HCT116 (cell line): ENCODE measurements at regions not wholly inside any gene's neighbourhood (a gene's known extent, or its start where the extent isn't known, plus 50 kb on each side); places are given as distances from the start of the nearest gene placed in this dataset.

Experiments
- ATAC-seq: fragments of 200-7000 bp; cut with Tn5 transposase; 2 replicates; pipeline ENCODE4 v1.9.1; 2020; ENCODE audit warnings: mild to moderate bottlenecking, moderate library complexity
- BruUV-seq: library from RNA; stranded (reverse); fragments of 400-500 nt; replicated peaks from 2 replicates; lab custom pipeline; 2021; lab: Mats Ljungman, UMichigan
- CTCF ChIA-PET: fragments of 300-600 bp; sonication (Branson Sonifier 250); formaldehyde crosslinking; loops from one replicate; lab custom pipeline; 2021; ENCODE audit warnings: antibody characterized with exemption; lab: Charles Lee
- POLR2A ChIA-PET: fragments of 300-600, 350-600 bp; sonication (Branson Sonifier 250); formaldehyde crosslinking; loops from one replicate; lab custom pipeline; 2021; ENCODE audit warnings: antibody characterized with exemption; lab: Charles Lee
- RAD21 ChIA-PET, 2 experiments: fragments of 300-600 bp; sonication (Branson Sonifier 250); formaldehyde crosslinking; loops; one replicate each; lab custom pipeline; 2023; ENCODE audit warnings: low total read pairs in 2 of 2; ENCODE audit not compliant: uncharacterized antibody in 2 of 2, unreplicated experiment in 2 of 2, low non-redundant PET in 1 of 2; lab: Charles Lee
- DNase-seq: peaks from one replicate; pipeline ENCODE4 v3.0.0-alpha.2; 2010; ENCODE audit warnings: low read depth, low spot score
- H2AFZ ChIP-seq: fragments of 200-600 bp; shearing (Covaris generic), sonication (generic); 2 replicates; pipeline ENCODE4 v1.6.1; 2017; ENCODE audit warnings: low read depth, mixed run types, mixed read lengths, antibody characterized with exemption, low read length; ENCODE audit not compliant: poor library complexity, severe bottlenecking
- H3K27ac ChIP-seq: 2 replicates; pipeline ENCODE4 v1.5.1; 2012; ENCODE audit warnings: low read depth, low read length
- H3K27me3 ChIP-seq: fragments of 200-600 bp; sonication (generic); 2 replicates; pipeline ENCODE4 v1.6.1; 2016; ENCODE audit warnings: mixed run types, low read length, mixed read lengths; ENCODE audit not compliant: insufficient read depth
- H3K36me3 ChIP-seq, 2 experiments: fragments of 200-500 bp in 1 of 2; fragments of 200-600 bp in 1 of 2; sonication (Bioruptor generic) in 1 of 2; sonication (generic) in 1 of 2; 2 replicates each; pipeline versions ENCODE4 v1.5.1 to v1.6.1; 2014 to 2016; ENCODE audit warnings: low read length in 2 of 2, inconsistent platforms in 1 of 2, mixed read lengths in 1 of 2, mixed run types in 1 of 2; ENCODE audit not compliant: insufficient read depth in 2 of 2, control insufficient read depth in 1 of 2
- H3K4me1 ChIP-seq, 2 experiments: fragments of 200-600 bp in 1 of 2; sonication (generic) in 1 of 2; 2 replicates each; pipeline versions ENCODE4 v1.5.1 to v1.6.1; 2012 to 2017; ENCODE audit warnings: low read length in 2 of 2, inconsistent platforms in 1 of 2, mild to moderate bottlenecking in 1 of 2, mixed read lengths in 1 of 2, mixed run types in 1 of 2, moderate library complexity in 1 of 2; ENCODE audit not compliant: insufficient read depth in 2 of 2, control insufficient read depth in 1 of 2
- H3K4me2 ChIP-seq: fragments of 200-600 bp; sonication (generic); 2 replicates; pipeline ENCODE4 v1.6.1; 2017; ENCODE audit warnings: mixed run types, low read length, mixed read lengths
- H3K4me3 ChIP-seq, 2 experiments: fragments of 200-600 bp in 1 of 2; sonication (generic) in 1 of 2; replicated peaks in 1 of 2; 2 replicates each; pipeline ENCODE4 v1.5.1; 2011 to 2016; ENCODE audit warnings: low read length in 2 of 2, control low read depth in 1 of 2, low read depth in 1 of 2, mild to moderate bottlenecking in 1 of 2, mixed read lengths in 1 of 2, mixed run types in 1 of 2
- H3K79me2 ChIP-seq: fragments of 200-600 bp; sonication (generic); 2 replicates; pipeline ENCODE4 v1.6.1; 2017; ENCODE audit warnings: mild to moderate bottlenecking, mixed run types, low read length, moderate library complexity, mixed read lengths; ENCODE audit not compliant: insufficient read depth
- H3K9ac ChIP-seq: fragments of 200-600 bp; sonication (generic); 2 replicates; pipeline ENCODE4 v1.6.1; 2016; ENCODE audit warnings: low read length, mixed read lengths
- H3K9me2 ChIP-seq: fragments of 200-600 bp; sonication (generic), shearing (Covaris generic); 2 replicates; pipeline ENCODE4 v1.6.1; 2017; ENCODE audit warnings: mixed run types, mild to moderate bottlenecking, moderate library complexity; ENCODE audit not compliant: insufficient read depth
- H3K9me3 ChIP-seq, 2 experiments: fragments of 200-500 bp in 1 of 2; fragments of 200-600 bp in 1 of 2; sonication (Bioruptor generic) in 1 of 2; sonication (generic) in 1 of 2; 2 replicates each; pipeline ENCODE4 v1.6.1; 2014 to 2017; ENCODE audit warnings: low read length in 2 of 2, mixed read lengths in 2 of 2, inconsistent platforms in 1 of 2, low read depth in 1 of 2, mild to moderate bottlenecking in 1 of 2, mixed run types in 1 of 2, moderate library complexity in 1 of 2; ENCODE audit not compliant: control insufficient read depth in 1 of 2, insufficient read depth in 1 of 2
- H4K20me1 ChIP-seq: fragments of 200-600 bp; sonication (generic), shearing (Covaris generic); 2 replicates; pipeline ENCODE4 v1.6.1; 2017; ENCODE audit warnings: mixed run types, mild to moderate bottlenecking, moderate library complexity; ENCODE audit not compliant: insufficient read depth
- ATF3 ChIP-seq: IDR thresholded peaks from 2 replicates; pipeline ENCODE4 v1.6.1; 2012
- CTCF ChIP-seq, 3 experiments: fragments of 200-600 bp in 1 of 3; sonication (generic) in 1 of 3; IDR thresholded peaks in 2 of 3; conservative IDR thresholded peaks in 1 of 3; 2 replicates each; pipeline ENCODE4 v1.5.1; 2012 to 2017; ENCODE audit warnings: low read depth in 2 of 3, low read length in 2 of 3, antibody characterized with exemption in 1 of 3, borderline replicate concordance in 1 of 3, control low read depth in 1 of 3, mild to moderate bottlenecking in 1 of 3, mixed read lengths in 1 of 3, mixed run types in 1 of 3, moderate library complexity in 1 of 3; ENCODE audit not compliant: insufficient read depth in 1 of 3
- EGR1 ChIP-seq: IDR thresholded peaks from 2 replicates; pipeline ENCODE4 v1.6.1; 2012; ENCODE audit warnings: low read depth
- ELF1 ChIP-seq: IDR thresholded peaks from 2 replicates; pipeline ENCODE4 v1.6.1; 2012; ENCODE audit warnings: low read depth, borderline replicate concordance
- EZH2 ChIP-seq: fragments of 200-600 bp; sonication (generic); IDR thresholded peaks from 2 replicates; pipeline ENCODE4 v1.6.1; 2017; ENCODE audit warnings: antibody characterized with exemption, mixed run types
- FOSL1 ChIP-seq: IDR thresholded peaks from 2 replicates; pipeline ENCODE4 v1.6.1; 2012; ENCODE audit warnings: low read depth
- POLR2A ChIP-seq: IDR thresholded peaks from 2 replicates; pipeline ENCODE4 v1.7.0; 2011; ENCODE audit warnings: borderline replicate concordance; ENCODE audit not compliant: insufficient read depth, insufficient read length; ENCODE audit errors: extremely low read depth
- RAD21 ChIP-seq: IDR thresholded peaks from 2 replicates; pipeline ENCODE4 v1.6.1; 2012; ENCODE audit warnings: low read depth, mild to moderate bottlenecking
- SP1 ChIP-seq: IDR thresholded peaks from 2 replicates; pipeline ENCODE4 v1.6.1; 2012; ENCODE audit warnings: low read depth
- YY1 ChIP-seq: IDR thresholded peaks from 2 replicates; pipeline ENCODE4 v1.6.1; 2011; ENCODE audit warnings: low read length, low read depth, moderate library complexity, mild to moderate bottlenecking; ENCODE audit not compliant: insufficient replicate concordance; ENCODE audit errors: extremely low read depth
- ZBTB33 ChIP-seq: IDR thresholded peaks from 2 replicates; pipeline ENCODE4 v1.6.1; 2011; ENCODE audit warnings: mild to moderate bottlenecking, low read length, moderate library complexity; ENCODE audit not compliant: insufficient replicate concordance; ENCODE audit errors: extremely low read depth
- ZFX ChIP-seq: fragments of 450-650 bp; IDR thresholded peaks from 2 replicates; pipeline ENCODE4 v1.6.1; 2017
- intact Hi-C: fragments of 100-400 bp; cut with micrococcal nuclease; formaldehyde crosslinking; loops from 2 replicates; pipeline ENCODE4 v1.10.0; 2022

- Histone ChIP-seq H4K20me1 (no peaks in the 10 kb centered on the region), H3K4me2 (no peak overlapping the region), H3K27me3 (no peaks in the 10 kb centered on the region), H3K27ac (no peak overlapping the region), H3K4me1 (no peaks in the 10 kb centered on the region), H2AFZ (no peak overlapping the region), H3K4me3 (no peak overlapping the region), H3K9me3 (no peaks in the 10 kb centered on the region), H3K36me3 (no peaks in the 10 kb centered on the region), H3K9me2 (no peaks in the 10 kb centered on the region), H3K9ac (no peak overlapping the region), H3K79me2 (no peaks in the 10 kb centered on the region)
- no TSS peak for BruUV-seq
- ChIA-PET RAD21 (no interaction called here), CTCF (no interaction called here), POLR2A (no interaction called here)
- ATAC-seq (no peak), DNase-seq (no peak)
- intact Hi-C loops: no loop called here
- TF ChIP-seq RAD21 (no peak), YY1 (no peak), EGR1 (no peak), ZFX (no peak), EZH2 (no peak), FOSL1 (no peak), ZBTB33 (no peak), ATF3 (no peak), CTCF (IDR thresholded peaks at IDR 0.05 in 2 of 3, conservative IDR thresholded peaks at IDR 0.05 in 1 of 3; ENCODE audit: borderline replicate concordance in 1 of 3, insufficient read depth in 1 of 3, low read depth in 2 of 3, low read length in 2 of 3) (no peak), POLR2A (no peak), ELF1 (no peak), SP1 (no peak)
These were observed 1092.1 kb upstream of the PRKX start for GRCh38 chrX:4805502-4805901.
